ENCODE measurements at regions not wholly inside any gene's neighbourhood (a gene's known extent, or its start where the extent isn't known, plus 50 kb on each side); places are given as distances from the start of the nearest gene placed in this dataset.

GRCh38 chr4:115729739-115730266, 616.4 kb upstream of the NDST4 start:
- TF ChIP-seq, protein P1, sequence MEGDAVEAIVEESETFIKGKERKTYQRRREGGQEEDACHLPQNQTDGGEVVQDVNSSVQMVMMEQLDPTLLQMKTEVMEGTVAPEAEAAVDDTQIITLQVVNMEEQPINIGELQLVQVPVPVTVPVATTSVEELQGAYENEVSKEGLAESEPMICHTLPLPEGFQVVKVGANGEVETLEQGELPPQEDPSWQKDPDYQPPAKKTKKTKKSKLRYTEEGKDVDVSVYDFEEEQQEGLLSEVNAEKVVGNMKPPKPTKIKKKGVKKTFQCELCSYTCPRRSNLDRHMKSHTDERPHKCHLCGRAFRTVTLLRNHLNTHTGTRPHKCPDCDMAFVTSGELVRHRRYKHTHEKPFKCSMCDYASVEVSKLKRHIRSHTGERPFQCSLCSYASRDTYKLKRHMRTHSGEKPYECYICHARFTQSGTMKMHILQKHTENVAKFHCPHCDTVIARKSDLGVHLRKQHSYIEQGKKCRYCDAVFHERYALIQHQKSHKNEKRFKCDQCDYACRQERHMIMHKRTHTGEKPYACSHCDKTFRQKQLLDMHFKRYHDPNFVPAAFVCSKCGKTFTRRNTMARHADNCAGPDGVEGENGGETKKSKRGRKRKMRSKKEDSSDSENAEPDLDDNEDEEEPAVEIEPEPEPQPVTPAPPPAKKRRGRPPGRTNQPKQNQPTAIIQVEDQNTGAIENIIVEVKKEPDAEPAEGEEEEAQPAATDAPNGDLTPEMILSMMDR (conservative IDR thresholded peaks at IDR 0.05; ENCODE audit: low read depth, low read length), result no peak
- TF ChIP-seq POLR2A (IDR thresholded peaks at IDR 0.05; ENCODE audit: low read depth, low read length), result no peak
- TF ChIP-seq SMC3 (IDR thresholded peaks at IDR 0.05; ENCODE audit: low read depth, low read length), result no peak
- TF ChIP-seq RFX5 (IDR thresholded peaks at IDR 0.05; ENCODE audit: low read depth, low read length), result no peak
- TF ChIP-seq CHD1 (IDR thresholded peaks at IDR 0.05; ENCODE audit: low read depth, low read length), result no peak
- TF ChIP-seq, protein P2, sequence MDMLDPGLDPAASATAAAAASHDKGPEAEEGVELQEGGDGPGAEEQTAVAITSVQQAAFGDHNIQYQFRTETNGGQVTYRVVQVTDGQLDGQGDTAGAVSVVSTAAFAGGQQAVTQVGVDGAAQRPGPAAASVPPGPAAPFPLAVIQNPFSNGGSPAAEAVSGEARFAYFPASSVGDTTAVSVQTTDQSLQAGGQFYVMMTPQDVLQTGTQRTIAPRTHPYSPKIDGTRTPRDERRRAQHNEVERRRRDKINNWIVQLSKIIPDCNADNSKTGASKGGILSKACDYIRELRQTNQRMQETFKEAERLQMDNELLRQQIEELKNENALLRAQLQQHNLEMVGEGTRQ (IDR thresholded peaks at IDR 0.05; ENCODE audit: low read depth, low read length), result no peak
- TF ChIP-seq BHLHE40 (IDR thresholded peaks at IDR 0.05; ENCODE audit: low read depth, low read length), result no peak
- TF ChIP-seq RAD21 (IDR thresholded peaks at IDR 0.05; ENCODE audit: low read length), result no peak

Data from IMR-90 (cell line).